Spleen (tissue), 11 donors: ENCODE measurements at regions not wholly inside any gene's neighbourhood (a gene's known extent, or its start where the extent isn't known, plus 50 kb on each side); places are given as distances from the start of the nearest gene placed in this dataset.

Experiments used
- DNase-seq: peaks from one replicate; pipeline ENCODE4 v3.0.0-alpha.2; 2020
- H3K27ac ChIP-seq, 8 donors: fragments of 200-600 bp; sonication (generic) in 7 of 8; 1 replicate in 4 of 8; 2 replicates in 4 of 8; pipeline versions ENCODE4 v1.5.0 to v1.8.0; 2016 to 2021; ENCODE audit warnings: inconsistent platforms in 4 of 8, mild to moderate bottlenecking in 4 of 8, moderate library complexity in 1 of 8
- H3K27me3 ChIP-seq, 7 donors: fragments of 200-600 bp; sonication (generic) in 6 of 7; replicated peaks in 1 of 7; 1 replicate in 4 of 7; 2 replicates in 3 of 7; pipeline versions ENCODE4 v1.5.0 to v1.8.0; 2016 to 2021; ENCODE audit warnings: inconsistent platforms in 3 of 7, mild to moderate bottlenecking in 1 of 7
- H3K36me3 ChIP-seq, 6 donors: fragments of 200-600 bp; sonication (generic) in 5 of 6; 1 replicate in 4 of 6; 2 replicates in 2 of 6; pipeline versions ENCODE4 v1.5.0 to v1.8.0; 2016 to 2021; ENCODE audit warnings: inconsistent platforms in 2 of 6
- H3K4me1 ChIP-seq, 6 donors: fragments of 200-600 bp; sonication (generic) in 5 of 6; 1 replicate in 3 of 6; 2 replicates in 3 of 6; pipeline versions ENCODE4 v1.5.0 to v1.8.0; 2016 to 2021; ENCODE audit warnings: inconsistent platforms in 3 of 6
- H3K4me3 ChIP-seq, 8 donors: fragments of 200-600 bp; sonication (generic) in 7 of 8; 1 replicate in 4 of 8; 2 replicates in 4 of 8; pipeline versions ENCODE4 v1.5.0 to v1.8.0; 2016 to 2021; ENCODE audit warnings: inconsistent platforms in 4 of 8, mild to moderate bottlenecking in 4 of 8, moderate library complexity in 2 of 8
- H3K9me3 ChIP-seq, 8 donors: fragments of 200-600 bp; sonication (generic) in 7 of 8; 1 replicate in 4 of 8; 2 replicates in 4 of 8; pipeline versions ENCODE4 v1.5.0 to v1.8.0; 2016 to 2021; ENCODE audit warnings: inconsistent platforms in 4 of 8
- CTCF ChIP-seq, 11 experiments: fragments of 200-600 bp in 7 of 11; fragments of 450-650 bp in 4 of 11; sonication (generic) in 4 of 11; IDR thresholded peaks in 8 of 11; conservative IDR thresholded peaks in 3 of 11; 1 replicate in 7 of 11; 2 replicates in 4 of 11; pipeline versions ENCODE4 v1.4.0 to v1.8.0; 2016 to 2021; ENCODE audit warnings: antibody characterized with exemption in 11 of 11, inconsistent platforms in 4 of 11, mild to moderate bottlenecking in 1 of 11
- POLR2A ChIP-seq, 3 donors: fragments of 450-650 bp; IDR thresholded peaks; one replicate each; pipeline ENCODE4 v1.5.1; 2017; ENCODE audit warnings: antibody characterized with exemption in 3 of 3, mild to moderate bottlenecking in 1 of 3
- POLR2AphosphoS5 ChIP-seq, 3 donors: sonication (generic); formaldehyde crosslinking; IDR thresholded peaks; one replicate each; pipeline ENCODE4 v1.5.1; 2017; ENCODE audit warnings: antibody characterized with exemption in 3 of 3
- WGBS, 5 donors: extraction: QIAGEN DNeasy Blood & Tissue Kit in 3 of 5; methylation state at CpG; one replicate each; pipeline versions ENCODE4 v1.1.5 to v1.1.7; 2013 to 2018; 5-methylcytosine and 5-hydroxymethylcytosine counted together
- intact Hi-C: fragments of 100-400 bp; cut with DNase I; formaldehyde crosslinking; loops from one replicate; pipeline ENCODE4 v1.15.0; 2023; ENCODE audit warnings: low total_unique reads
- donor health status: healthy with polysubstance abuse.
- donor health status: DM: no; HTN: no; CAD: no; lungs with moderate emphysema.
- donor health status: DM: no; HTN: no; CAD: no.
- donor health status: Bipolar disorder and iron deficiency.
- donor health status: healthy.
- donor health status: DM: no; HTN: no; CAD: no.
- donor health status: DM: yes; HTN: yes; CAD: no.

GRCh38 chr1:13900583-13900982, 200.6 kb downstream of the PRDM2 start:
- 78 to 94% (median 90%) methylated on average over 1 of the region's 1 CpG for WGBS, 5 donors
- intact Hi-C loops = no loop called here
- H3K4me3 ChIP-seq = no peak overlapping the region
- DNase-seq = no peak
- H3K27me3 ChIP-seq = peaks cover 0 to 58% (median 0%) of the 10 kb centered on the region in 7 donors
- TF ChIP-seq CTCF (IDR thresholded peaks at IDR 0.05 in 8 of 11, conservative IDR thresholded peaks at IDR 0.05 in 3 of 11) = no peak
- TF ChIP-seq POLR2A (IDR thresholded peaks at IDR 0.05) = no peak
- no peak for TF ChIP-seq POLR2AphosphoS5 (IDR thresholded peaks at IDR 0.05)
- H3K9me3 ChIP-seq = peaks cover 0 to 17% (median 4%) of the 10 kb centered on the region in 8 donors
- H3K27ac ChIP-seq = no peak overlapping the region
- no peaks in the 10 kb centered on the region for H3K36me3 ChIP-seq
- H3K4me1 ChIP-seq = no peaks in the 10 kb centered on the region

- Histone ChIP-seq H3K4me1 (no peaks in the 10 kb centered on the region), H3K27ac (no peak overlapping the region), H3K27me3 (peaks cover 0 to 58% (median 0%) of the 10 kb centered on the region in 7 donors), H3K36me3 (no peaks in the 10 kb centered on the region), H3K4me3 (no peak overlapping the region), H3K9me3 (peaks cover 0 to 17% (median 4%) of the 10 kb centered on the region in 8 donors)
- WGBS, 5 donors = 68 to 78% (median 75%) methylated on average over 10 of the region's 10 CpGs
- intact Hi-C loops = no loop called here
- no peak for TF ChIP-seq POLR2A (IDR thresholded peaks at IDR 0.05)
- no peak for TF ChIP-seq POLR2AphosphoS5 (IDR thresholded peaks at IDR 0.05)
- TF ChIP-seq CTCF (IDR thresholded peaks at IDR 0.05 in 8 of 11, conservative IDR thresholded peaks at IDR 0.05 in 3 of 11) = no peak
- no peak for DNase-seq
Measured at GRCh38 chr1:13901039-13901438, 201.1 kb downstream of the PRDM2 start.

GRCh38 chr1:13901597-13901996, 201.6 kb downstream of the PRDM2 start:
- Histone ChIP-seq H3K27me3 (peaks cover 0 to 57% (median 0%) of the 10 kb centered on the region in 7 donors), H3K4me3 (no peak overlapping the region), H3K27ac (no peak overlapping the region), H3K36me3 (no peaks in the 10 kb centered on the region), H3K4me1 (no peaks in the 10 kb centered on the region), H3K9me3 (peaks cover 0 to 17% (median 4%) of the 10 kb centered on the region in 8 donors)
- TF ChIP-seq CTCF (IDR thresholded peaks at IDR 0.05 in 8 of 11, conservative IDR thresholded peaks at IDR 0.05 in 3 of 11) (no peak), POLR2AphosphoS5 (IDR thresholded peaks at IDR 0.05) (no peak), POLR2A (IDR thresholded peaks at IDR 0.05) (no peak)
- DNase-seq = no peak
- WGBS, 5 donors = 70 to 88% (median 80%) methylated on average over 6 of the region's 6 CpGs
- intact Hi-C loops = no loop called here

GRCh38 chr1:13908128-13908527, 208.1 kb downstream of the PRDM2 start:
- Histone ChIP-seq H3K4me1 (no peaks in the 10 kb centered on the region), H3K27ac (no peak overlapping the region), H3K27me3 (peaks cover 0 to 39% (median 0%) of the 10 kb centered on the region in 7 donors), H3K9me3 (peaks cover 0 to 17% (median 4%) of the 10 kb centered on the region in 8 donors), H3K36me3 (no peaks in the 10 kb centered on the region), H3K4me3 (no peak overlapping the region)
- WGBS, 5 donors = 44 to 71% (median 61%) methylated on average over 3 of the region's 3 CpGs
- intact Hi-C loops = no loop called here
- DNase-seq = no peak
- no peak for TF ChIP-seq CTCF (IDR thresholded peaks at IDR 0.05 in 8 of 11, conservative IDR thresholded peaks at IDR 0.05 in 3 of 11)
- TF ChIP-seq POLR2AphosphoS5 (IDR thresholded peaks at IDR 0.05) = no peak
- TF ChIP-seq POLR2A (IDR thresholded peaks at IDR 0.05) = no peak
